Activated T-helper 9 cell treated with anti-CD3 and anti-CD28 coated beads, Interleukin-2, amount 50 U/mL, for 16 hours (primary cell): ENCODE measurements at regions not wholly inside any gene's neighbourhood (a gene's known extent, or its start where the extent isn't known, plus 50 kb on each side); places are given as distances from the start of the nearest gene placed in this dataset.

Experiments
- DNase-seq: peaks from one replicate; pipeline ENCODE4 v3.0.0-alpha.2; 2020; ENCODE audit warnings: low read depth

GRCh38 chr10:111446966-111447365 is 370.1 kb downstream of the ADRA2A start:
- no peak for DNase-seq

GRCh38 chr10:111452153-111452552 is 375.3 kb downstream of the ADRA2A start:
- DNase-seq = no peak

GRCh38 chr10:111455776-111456426 is 379.1 kb downstream of the ADRA2A start:
- no peak for DNase-seq

GRCh38 chr10:111458256-111458655 is 381.4 kb downstream of the ADRA2A start:
- DNase-seq = no peak

- DNase-seq = no peak
Measured at GRCh38 chr10:111459967-111460366, 383.1 kb downstream of the ADRA2A start.

- no peak for DNase-seq
Measured at GRCh38 chr10:111472445-111472844, 395.6 kb downstream of the ADRA2A start.

- no peak for DNase-seq
Measured at GRCh38 chr10:111473361-111473760, 396.5 kb downstream of the ADRA2A start.

GRCh38 chr10:111474786-111475185 is 398.0 kb downstream of the ADRA2A start:
- DNase-seq = no peak

GRCh38 chr10:111475720-111476119 is 398.9 kb downstream of the ADRA2A start:
- DNase-seq = no peak

GRCh38 chr10:111478651-111479050 is 401.8 kb downstream of the ADRA2A start:
- DNase-seq = no peak

GRCh38 chr10:111479966-111480365 is 403.1 kb downstream of the ADRA2A start:
- no peak for DNase-seq

GRCh38 chr10:111481261-111481826 is 404.5 kb downstream of the ADRA2A start:
- no peak for DNase-seq

- no peak for DNase-seq
Measured at GRCh38 chr10:111481866-111482265, 405.0 kb downstream of the ADRA2A start.

GRCh38 chr10:111482621-111483216 is 405.9 kb downstream of the ADRA2A start:
- no peak for DNase-seq

GRCh38 chr10:111485767-111486166 is 408.9 kb downstream of the ADRA2A start:
- DNase-seq = no peak

- no peak for DNase-seq
Measured at GRCh38 chr10:111486346-111486745, 409.5 kb downstream of the ADRA2A start.

- DNase-seq = no peak
Measured at GRCh38 chr10:111488668-111489067, 411.8 kb downstream of the ADRA2A start.

GRCh38 chr10:111491154-111491553 is 414.3 kb downstream of the ADRA2A start:
- no peak for DNase-seq

- DNase-seq = no peak
Measured at GRCh38 chr10:111493024-111493625, 416.3 kb downstream of the ADRA2A start.

- DNase-seq = no peak
Measured at GRCh38 chr10:111498560-111498959, 421.7 kb downstream of the ADRA2A start.

GRCh38 chr10:111504376-111504775 is 427.5 kb downstream of the ADRA2A start:
- DNase-seq = no peak

- DNase-seq = no peak
Measured at GRCh38 chr10:111506266-111507034, 429.6 kb downstream of the ADRA2A start.

- no peak for DNase-seq
Measured at GRCh38 chr10:111511751-111512150, 434.9 kb downstream of the ADRA2A start.
